Caco-2 (cell line): ENCODE measurements at regions not wholly inside any gene's neighbourhood (a gene's known extent, or its start where the extent isn't known, plus 50 kb on each side); places are given as distances from the start of the nearest gene placed in this dataset.

Experiments
- BruUV-seq: library from RNA; stranded (reverse); fragments of 400-500 nt; replicated peaks from 2 replicates; lab custom pipeline; 2021; lab: Mats Ljungman, UMichigan
- CTCF ChIA-PET: fragments of 300-600 bp; sonication (Branson Sonifier 250); formaldehyde crosslinking; loops from one replicate; lab custom pipeline; 2022; ENCODE audit warnings: antibody characterized with exemption; lab: Charles Lee
- POLR2A ChIA-PET: fragments of 300-600 bp; sonication (Branson Sonifier 250); formaldehyde crosslinking; loops from one replicate; lab custom pipeline; 2022; ENCODE audit warnings: antibody characterized with exemption; lab: Charles Lee
- DNase-seq, 2 experiments: peaks; one replicate each; pipeline versions ENCODE4 v3.0.0 to v3.0.0-alpha.2; 2020 to 2022
- H3K27me3 ChIP-seq: replicated peaks from 2 replicates; pipeline ENCODE4 v1.6.0; 2011; ENCODE audit warnings: low read length; ENCODE audit not compliant: control insufficient read depth, insufficient read depth
- H3K36me3 ChIP-seq: 2 replicates; pipeline ENCODE4 v1.5.1; 2011; ENCODE audit warnings: low read length; ENCODE audit not compliant: control insufficient read depth, insufficient read depth
- H3K4me1 ChIP-seq: fragments of 250-450 bp; sonication (Bioruptor Pico); 2 replicates; pipeline ENCODE4 v1.5.1; 2020; ENCODE audit warnings: mild to moderate bottlenecking
- H3K4me3 ChIP-seq: 2 replicates; pipeline ENCODE4 v1.5.1; 2011; ENCODE audit warnings: low read depth, mild to moderate bottlenecking, control low read depth, low read length
- H3K9me3 ChIP-seq: fragments of 250-450 bp; sonication (Bioruptor Pico); 2 replicates; pipeline ENCODE4 v1.5.1; 2020; ENCODE audit warnings: mild to moderate bottlenecking, moderate library complexity
- H3K27ac Mint-ChIP-seq: one replicate; pipeline ENCODE4 v1.8.0; 2022; ENCODE audit warnings: mixed read lengths; ENCODE audit not compliant: unreplicated experiment
- H3K27me3 Mint-ChIP-seq: one replicate; pipeline ENCODE4 v1.8.0; 2022; ENCODE audit warnings: mixed read lengths; ENCODE audit not compliant: insufficient read depth, unreplicated experiment
- H3K36me3 Mint-ChIP-seq: one replicate; pipeline ENCODE4 v1.8.0; 2022; ENCODE audit warnings: mild to moderate bottlenecking, mixed read lengths; ENCODE audit not compliant: insufficient read depth, unreplicated experiment
- H3K4me1 Mint-ChIP-seq: one replicate; pipeline ENCODE4 v1.8.0; 2022; ENCODE audit warnings: low read depth, mixed read lengths; ENCODE audit not compliant: unreplicated experiment
- H3K4me3 Mint-ChIP-seq: one replicate; pipeline ENCODE4 v1.8.0; 2022; ENCODE audit warnings: mild to moderate bottlenecking, moderate library complexity, mixed read lengths; ENCODE audit not compliant: unreplicated experiment
- H3K9me3 Mint-ChIP-seq: one replicate; pipeline ENCODE4 v1.8.0; 2022; ENCODE audit warnings: mixed read lengths; ENCODE audit not compliant: unreplicated experiment
- CTCF ChIP-seq, 2 experiments: fragments of 200-600 bp in 1 of 2; IDR thresholded peaks; 1 replicate in 1 of 2; 2 replicates in 1 of 2; pipeline versions ENCODE4 v1.5.1 to v1.8.0; 2011 to 2022; ENCODE audit warnings: antibody characterized with exemption in 1 of 2, control low read depth in 1 of 2, inconsistent platforms in 1 of 2, low read depth in 1 of 2, low read length in 1 of 2, mild to moderate bottlenecking in 1 of 2, moderate library complexity in 1 of 2; ENCODE audit not compliant: insufficient read depth in 1 of 2, severe bottlenecking in 1 of 2, unreplicated experiment in 1 of 2
- intact Hi-C: fragments of 100-400 bp; cut with micrococcal nuclease; formaldehyde crosslinking; loops from one replicate; pipeline ENCODE4 v1.10.0; 2022; ENCODE audit not compliant: unreplicated experiment

GRCh38 chr5:130975847-130976246 is 189.2 kb downstream of the HINT1 start:
- no peak overlapping the region for H3K27ac Mint-ChIP-seq
- H3K4me3 Mint-ChIP-seq: no peak overlapping the region
- H3K9me3 ChIP-seq: no peaks in the 10 kb centered on the region
- H3K4me1 ChIP-seq: no peaks in the 10 kb centered on the region
- ChIA-PET POLR2A (no interaction called here), CTCF (interaction anchor here (1.7 kb wide), 1 partner anchor 104 kb away, joined by 4 read pairs; no protein-coding TSS in a partner anchor)
- no peaks in the 10 kb centered on the region for H3K27me3 ChIP-seq
- no peaks in the 10 kb centered on the region for H3K36me3 ChIP-seq
- H3K9me3 Mint-ChIP-seq: peaks cover 10% of the 10 kb centered on the region
- intact Hi-C loops: no loop called here
- no peak for TF ChIP-seq CTCF (IDR thresholded peaks at IDR 0.05; ENCODE audit: insufficient read depth in 1 of 2, low read depth in 1 of 2, low read length in 1 of 2, severe bottlenecking in 1 of 2, unreplicated experiment in 1 of 2)
- no TSS peak for BruUV-seq
- DNase-seq: no peak
- no peaks in the 10 kb centered on the region for H3K4me1 Mint-ChIP-seq
- no peaks in the 10 kb centered on the region for H3K36me3 Mint-ChIP-seq
- no peaks in the 10 kb centered on the region for H3K27me3 Mint-ChIP-seq
- no peak overlapping the region for H3K4me3 ChIP-seq

DNA sequence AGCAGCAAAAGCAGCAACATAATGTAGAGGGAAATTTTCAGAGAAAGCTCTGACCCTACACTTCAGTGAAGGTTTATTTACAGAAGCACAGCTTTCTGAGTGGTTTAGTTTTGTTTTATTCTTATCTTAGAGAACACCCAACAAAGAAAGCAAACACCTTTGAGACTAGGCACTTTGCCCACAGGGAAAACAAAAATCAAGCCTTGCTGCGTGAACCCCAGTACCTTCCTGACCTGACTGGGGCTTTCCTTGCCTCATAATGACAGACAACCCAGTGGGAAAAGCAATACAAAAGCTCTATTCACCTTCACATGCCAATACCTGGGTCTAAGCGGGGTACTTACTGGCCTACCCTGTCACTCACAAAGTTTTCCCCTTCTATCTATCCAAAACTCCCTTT is 189.8 kb downstream of the HINT1 start:
- intact Hi-C loops: no loop called here
- no peaks in the 10 kb centered on the region for H3K27me3 Mint-ChIP-seq
- Histone ChIP-seq H3K9me3 (no peaks in the 10 kb centered on the region), H3K4me1 (no peaks in the 10 kb centered on the region), H3K4me3 (no peak overlapping the region), H3K36me3 (no peaks in the 10 kb centered on the region), H3K27me3 (no peaks in the 10 kb centered on the region)
- no peak overlapping the region for H3K27ac Mint-ChIP-seq
- CTCF ChIA-PET: interaction anchor here (1.7 kb wide), 1 partner anchor 104 kb away, joined by 4 read pairs; no protein-coding TSS in a partner anchor
- no peak for TF ChIP-seq CTCF (IDR thresholded peaks at IDR 0.05; ENCODE audit: insufficient read depth in 1 of 2, low read depth in 1 of 2, low read length in 1 of 2, severe bottlenecking in 1 of 2, unreplicated experiment in 1 of 2)
- H3K9me3 Mint-ChIP-seq: peaks cover 10% of the 10 kb centered on the region
- no TSS peak for BruUV-seq
- no peaks in the 10 kb centered on the region for H3K36me3 Mint-ChIP-seq
- POLR2A ChIA-PET: no interaction called here
- no peak overlapping the region for H3K4me3 Mint-ChIP-seq
- no peaks in the 10 kb centered on the region for H3K4me1 Mint-ChIP-seq
- DNase-seq: no peak

DNA sequence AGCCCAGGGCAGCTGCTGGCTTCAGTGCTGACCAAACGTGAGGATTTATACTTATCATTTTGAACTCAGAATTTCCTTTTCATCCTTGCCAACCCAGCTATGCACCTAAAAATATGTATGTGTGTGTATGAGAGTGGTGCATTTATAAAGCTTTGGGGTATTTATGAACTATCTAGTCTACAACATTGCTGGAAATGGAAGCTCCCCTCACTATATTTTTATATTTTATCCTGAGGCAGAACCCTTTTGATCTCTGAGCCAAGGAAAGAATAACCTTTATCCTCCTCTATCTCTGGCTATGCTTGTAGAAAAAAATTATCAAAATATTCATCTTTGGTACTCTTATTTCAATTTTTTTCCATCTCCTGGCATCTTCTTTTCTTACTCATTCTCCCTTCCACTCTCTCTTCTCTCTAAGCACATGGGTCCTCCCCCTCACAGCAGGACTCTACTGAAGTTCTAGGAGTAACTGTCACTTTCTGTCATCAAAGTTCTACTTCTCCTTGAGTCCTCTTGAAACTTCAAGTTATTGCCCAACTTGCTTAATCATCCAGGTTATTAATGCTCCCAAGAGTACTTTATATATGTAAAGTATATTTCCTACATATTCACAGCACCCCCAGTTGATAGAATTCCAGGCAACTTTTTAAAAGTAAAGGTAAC is 190.9 kb downstream of the HINT1 start:
- intact Hi-C loops: no loop called here
- H3K4me3 Mint-ChIP-seq: no peak overlapping the region
- CTCF ChIA-PET: no interaction called here

More for the DNA sequence above, 190.9 kb downstream of the HINT1 start:
- no peak for DNase-seq
- TF ChIP-seq CTCF (IDR thresholded peaks at IDR 0.05; ENCODE audit: insufficient read depth in 1 of 2, low read depth in 1 of 2, low read length in 1 of 2, severe bottlenecking in 1 of 2, unreplicated experiment in 1 of 2): no peak
- no peaks in the 10 kb centered on the region for H3K4me1 Mint-ChIP-seq
- H3K27ac Mint-ChIP-seq: no peak overlapping the region
- BruUV-seq: no TSS peak
- no peaks in the 10 kb centered on the region for H3K4me1 ChIP-seq
- H3K27me3 ChIP-seq: no peaks in the 10 kb centered on the region
- H3K36me3 Mint-ChIP-seq: no peaks in the 10 kb centered on the region
- H3K27me3 Mint-ChIP-seq: no peaks in the 10 kb centered on the region
- H3K36me3 ChIP-seq: no peaks in the 10 kb centered on the region
- H3K4me3 ChIP-seq: no peak overlapping the region
- no peaks in the 10 kb centered on the region for H3K9me3 ChIP-seq
- POLR2A ChIA-PET: no interaction called here
- peaks cover 10% of the 10 kb centered on the region for H3K9me3 Mint-ChIP-seq
